ENCODE measurements at regions not wholly inside any gene's neighbourhood (a gene's known extent, or its start where the extent isn't known, plus 50 kb on each side); places are given as distances from the start of the nearest gene placed in this dataset.

DNA sequence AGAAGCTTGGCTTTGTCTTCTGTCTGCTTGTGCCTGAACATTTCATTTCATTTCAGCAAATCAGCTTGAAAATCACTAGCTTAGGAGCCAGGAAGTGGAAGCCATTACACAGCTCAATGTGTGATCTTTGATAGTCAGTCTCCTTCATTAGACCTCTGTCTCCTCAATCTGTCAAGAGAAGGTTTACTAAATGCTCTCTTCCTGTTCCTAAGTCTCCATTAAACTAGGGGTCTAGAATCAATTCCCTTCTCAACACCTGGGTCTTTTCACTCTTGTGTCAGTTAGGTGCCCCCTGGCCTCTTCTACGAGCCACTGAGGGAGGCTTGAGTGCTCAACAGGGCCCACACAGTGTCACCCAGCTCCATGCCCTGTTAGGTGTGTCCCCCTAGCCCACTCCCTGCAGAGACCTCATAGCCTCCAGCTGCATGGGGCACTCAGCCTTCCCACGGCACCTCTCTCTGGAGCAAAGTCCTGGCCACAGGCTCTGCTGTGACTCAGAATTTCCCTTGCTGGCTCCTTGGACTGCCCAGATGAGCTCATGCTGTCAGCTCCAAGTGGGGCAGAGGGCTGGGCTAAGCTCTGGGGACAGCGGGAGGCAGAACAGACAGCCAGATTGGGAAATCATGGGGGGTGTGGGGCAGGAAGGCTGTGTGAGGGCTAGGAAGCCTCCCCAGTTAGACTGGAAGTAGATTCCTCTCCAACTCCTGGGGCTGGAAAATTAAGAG lies 115.7 kb upstream of the IPO9 start:
- Histone ChIP-seq H3K36me3 (ENCODE audit: insufficient read depth) (no peaks in the 10 kb centered on the region), H3F3A (replicated peaks; ENCODE audit: low read depth) (no peaks in the 10 kb centered on the region), H2AFZ (no peak overlapping the region), H4K20me1 (replicated peaks; ENCODE audit: insufficient read depth) (no peaks in the 10 kb centered on the region), H3K79me2 (replicated peaks; ENCODE audit: insufficient read depth) (no peaks in the 10 kb centered on the region), H3K27ac (ENCODE audit: low read depth) (no peak overlapping the region), H3K4me3 (no peak overlapping the region), H3K27me3 (ENCODE audit: insufficient read depth) (no peaks in the 10 kb centered on the region), H3K4me1 (ENCODE audit: insufficient read depth) (peaks cover 3% of the 10 kb centered on the region; the same call in 1 of the 2 replicates), H3K9me2 (ENCODE audit: insufficient read depth) (no peaks in the 10 kb centered on the region), H3K4me2 (no peak overlapping the region)
- H3K27me3 Mint-ChIP-seq (ENCODE audit: insufficient read depth, low read depth, poor library complexity), result peaks cover 6% of the 10 kb centered on the region
- no peak overlapping the region for H3K4me3 Mint-ChIP-seq
- no peak overlapping the region for H3K27ac Mint-ChIP-seq
- H3K9me3 Mint-ChIP-seq, result no peaks in the 10 kb centered on the region
- peaks cover 13% of the 10 kb centered on the region for H3K4me1 Mint-ChIP-seq
- peaks cover 19% of the 10 kb centered on the region; the same call in 2 of the 3 replicates for H3K36me3 Mint-ChIP-seq (ENCODE audit: low read depth)
- TF ChIP-seq, protein P1, sequence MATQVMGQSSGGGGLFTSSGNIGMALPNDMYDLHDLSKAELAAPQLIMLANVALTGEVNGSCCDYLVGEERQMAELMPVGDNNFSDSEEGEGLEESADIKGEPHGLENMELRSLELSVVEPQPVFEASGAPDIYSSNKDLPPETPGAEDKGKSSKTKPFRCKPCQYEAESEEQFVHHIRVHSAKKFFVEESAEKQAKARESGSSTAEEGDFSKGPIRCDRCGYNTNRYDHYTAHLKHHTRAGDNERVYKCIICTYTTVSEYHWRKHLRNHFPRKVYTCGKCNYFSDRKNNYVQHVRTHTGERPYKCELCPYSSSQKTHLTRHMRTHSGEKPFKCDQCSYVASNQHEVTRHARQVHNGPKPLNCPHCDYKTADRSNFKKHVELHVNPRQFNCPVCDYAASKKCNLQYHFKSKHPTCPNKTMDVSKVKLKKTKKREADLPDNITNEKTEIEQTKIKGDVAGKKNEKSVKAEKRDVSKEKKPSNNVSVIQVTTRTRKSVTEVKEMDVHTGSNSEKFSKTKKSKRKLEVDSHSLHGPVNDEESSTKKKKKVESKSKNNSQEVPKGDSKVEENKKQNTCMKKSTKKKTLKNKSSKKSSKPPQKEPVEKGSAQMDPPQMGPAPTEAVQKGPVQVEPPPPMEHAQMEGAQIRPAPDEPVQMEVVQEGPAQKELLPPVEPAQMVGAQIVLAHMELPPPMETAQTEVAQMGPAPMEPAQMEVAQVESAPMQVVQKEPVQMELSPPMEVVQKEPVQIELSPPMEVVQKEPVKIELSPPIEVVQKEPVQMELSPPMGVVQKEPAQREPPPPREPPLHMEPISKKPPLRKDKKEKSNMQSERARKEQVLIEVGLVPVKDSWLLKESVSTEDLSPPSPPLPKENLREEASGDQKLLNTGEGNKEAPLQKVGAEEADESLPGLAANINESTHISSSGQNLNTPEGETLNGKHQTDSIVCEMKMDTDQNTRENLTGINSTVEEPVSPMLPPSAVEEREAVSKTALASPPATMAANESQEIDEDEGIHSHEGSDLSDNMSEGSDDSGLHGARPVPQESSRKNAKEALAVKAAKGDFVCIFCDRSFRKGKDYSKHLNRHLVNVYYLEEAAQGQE (IDR thresholded peaks at IDR 0.05; ENCODE audit: unreplicated experiment), result no peak
- TF ChIP-seq NANOG (IDR thresholded peaks at IDR 0.05; ENCODE audit: borderline replicate concordance) (no peak), ZNF114 (CRISPR knock-in tag; IDR thresholded peaks at IDR 0.05) (no peak), CREB1 (CRISPR knock-in tag; IDR thresholded peaks at IDR 0.05; ENCODE audit: low read depth) (no peak), ZNF331 (CRISPR knock-in tag; IDR thresholded peaks at IDR 0.05; ENCODE audit: low read depth) (no peak), EZH2phosphoT487 (IDR thresholded peaks at IDR 0.05; ENCODE audit: unreplicated experiment) (no peak), STAT1 (IDR thresholded peaks at IDR 0.05; ENCODE audit: unreplicated experiment) (no peak), EZH2 (IDR thresholded peaks at IDR 0.05; ENCODE audit: low read depth, unreplicated experiment) (no peak), POLR2AphosphoS5 (IDR thresholded peaks at IDR 0.05; ENCODE audit: low read depth) (no peak), JUNB (IDR thresholded peaks at IDR 0.05; ENCODE audit: unreplicated experiment) (no peak)
- TF ChIP-seq, protein P2, sequence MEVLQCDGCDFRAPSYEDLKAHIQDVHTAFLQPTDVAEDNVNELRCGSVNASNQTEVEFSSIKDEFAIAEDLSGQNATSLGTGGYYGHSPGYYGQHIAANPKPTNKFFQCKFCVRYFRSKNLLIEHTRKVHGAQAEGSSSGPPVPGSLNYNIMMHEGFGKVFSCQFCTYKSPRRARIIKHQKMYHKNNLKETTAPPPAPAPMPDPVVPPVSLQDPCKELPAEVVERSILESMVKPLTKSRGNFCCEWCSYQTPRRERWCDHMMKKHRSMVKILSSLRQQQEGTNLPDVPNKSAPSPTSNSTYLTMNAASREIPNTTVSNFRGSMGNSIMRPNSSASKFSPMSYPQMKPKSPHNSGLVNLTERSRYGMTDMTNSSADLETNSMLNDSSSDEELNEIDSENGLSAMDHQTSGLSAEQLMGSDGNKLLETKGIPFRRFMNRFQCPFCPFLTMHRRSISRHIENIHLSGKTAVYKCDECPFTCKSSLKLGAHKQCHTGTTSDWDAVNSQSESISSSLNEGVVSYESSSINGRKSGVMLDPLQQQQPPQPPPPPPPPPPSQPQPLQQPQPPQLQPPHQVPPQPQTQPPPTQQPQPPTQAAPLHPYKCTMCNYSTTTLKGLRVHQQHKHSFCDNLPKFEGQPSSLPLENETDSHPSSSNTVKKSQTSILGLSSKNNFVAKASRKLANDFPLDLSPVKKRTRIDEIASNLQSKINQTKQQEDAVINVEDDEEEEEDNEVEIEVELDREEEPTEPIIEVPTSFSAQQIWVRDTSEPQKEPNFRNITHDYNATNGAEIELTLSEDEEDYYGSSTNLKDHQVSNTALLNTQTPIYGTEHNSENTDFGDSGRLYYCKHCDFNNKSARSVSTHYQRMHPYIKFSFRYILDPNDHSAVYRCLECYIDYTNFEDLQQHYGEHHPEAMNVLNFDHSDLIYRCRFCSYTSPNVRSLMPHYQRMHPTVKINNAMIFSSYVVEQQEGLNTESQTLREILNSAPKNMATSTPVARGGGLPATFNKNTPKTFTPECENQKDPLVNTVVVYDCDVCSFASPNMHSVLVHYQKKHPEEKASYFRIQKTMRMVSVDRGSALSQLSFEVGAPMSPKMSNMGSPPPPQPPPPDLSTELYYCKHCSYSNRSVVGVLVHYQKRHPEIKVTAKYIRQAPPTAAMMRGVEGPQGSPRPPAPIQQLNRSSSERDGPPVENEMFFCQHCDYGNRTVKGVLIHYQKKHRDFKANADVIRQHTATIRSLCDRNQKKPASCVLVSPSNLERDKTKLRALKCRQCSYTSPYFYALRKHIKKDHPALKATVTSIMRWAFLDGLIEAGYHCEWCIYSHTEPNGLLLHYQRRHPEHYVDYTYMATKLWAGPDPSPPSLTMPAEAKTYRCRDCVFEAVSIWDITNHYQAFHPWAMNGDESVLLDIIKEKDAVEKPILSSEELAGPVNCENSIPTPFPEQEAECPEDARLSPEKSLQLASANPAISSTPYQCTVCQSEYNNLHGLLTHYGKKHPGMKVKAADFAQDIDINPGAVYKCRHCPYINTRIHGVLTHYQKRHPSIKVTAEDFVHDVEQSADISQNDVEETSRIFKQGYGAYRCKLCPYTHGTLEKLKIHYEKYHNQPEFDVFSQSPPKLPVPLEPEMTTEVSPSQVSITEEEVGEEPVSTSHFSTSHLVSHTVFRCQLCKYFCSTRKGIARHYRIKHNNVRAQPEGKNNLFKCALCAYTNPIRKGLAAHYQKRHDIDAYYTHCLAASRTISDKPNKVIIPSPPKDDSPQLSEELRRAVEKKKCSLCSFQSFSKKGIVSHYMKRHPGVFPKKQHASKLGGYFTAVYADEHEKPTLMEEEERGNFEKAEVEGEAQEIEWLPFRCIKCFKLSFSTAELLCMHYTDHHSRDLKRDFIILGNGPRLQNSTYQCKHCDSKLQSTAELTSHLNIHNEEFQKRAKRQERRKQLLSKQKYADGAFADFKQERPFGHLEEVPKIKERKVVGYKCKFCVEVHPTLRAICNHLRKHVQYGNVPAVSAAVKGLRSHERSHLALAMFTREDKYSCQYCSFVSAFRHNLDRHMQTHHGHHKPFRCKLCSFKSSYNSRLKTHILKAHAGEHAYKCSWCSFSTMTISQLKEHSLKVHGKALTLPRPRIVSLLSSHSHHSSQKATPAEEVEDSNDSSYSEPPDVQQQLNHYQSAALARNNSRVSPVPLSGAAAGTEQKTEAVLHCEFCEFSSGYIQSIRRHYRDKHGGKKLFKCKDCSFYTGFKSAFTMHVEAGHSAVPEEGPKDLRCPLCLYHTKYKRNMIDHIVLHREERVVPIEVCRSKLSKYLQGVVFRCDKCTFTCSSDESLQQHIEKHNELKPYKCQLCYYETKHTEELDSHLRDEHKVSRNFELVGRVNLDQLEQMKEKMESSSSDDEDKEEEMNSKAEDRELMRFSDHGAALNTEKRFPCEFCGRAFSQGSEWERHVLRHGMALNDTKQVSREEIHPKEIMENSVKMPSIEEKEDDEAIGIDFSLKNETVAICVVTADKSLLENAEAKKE (CRISPR knock-in tag; IDR thresholded peaks at IDR 0.05), result no peak
- TF ChIP-seq, protein P3, sequence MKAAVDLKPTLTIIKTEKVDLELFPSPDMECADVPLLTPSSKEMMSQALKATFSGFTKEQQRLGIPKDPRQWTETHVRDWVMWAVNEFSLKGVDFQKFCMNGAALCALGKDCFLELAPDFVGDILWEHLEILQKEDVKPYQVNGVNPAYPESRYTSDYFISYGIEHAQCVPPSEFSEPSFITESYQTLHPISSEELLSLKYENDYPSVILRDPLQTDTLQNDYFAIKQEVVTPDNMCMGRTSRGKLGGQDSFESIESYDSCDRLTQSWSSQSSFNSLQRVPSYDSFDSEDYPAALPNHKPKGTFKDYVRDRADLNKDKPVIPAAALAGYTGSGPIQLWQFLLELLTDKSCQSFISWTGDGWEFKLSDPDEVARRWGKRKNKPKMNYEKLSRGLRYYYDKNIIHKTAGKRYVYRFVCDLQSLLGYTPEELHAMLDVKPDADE (IDR thresholded peaks at IDR 0.05), result no peak
- TF ChIP-seq, protein P4, sequence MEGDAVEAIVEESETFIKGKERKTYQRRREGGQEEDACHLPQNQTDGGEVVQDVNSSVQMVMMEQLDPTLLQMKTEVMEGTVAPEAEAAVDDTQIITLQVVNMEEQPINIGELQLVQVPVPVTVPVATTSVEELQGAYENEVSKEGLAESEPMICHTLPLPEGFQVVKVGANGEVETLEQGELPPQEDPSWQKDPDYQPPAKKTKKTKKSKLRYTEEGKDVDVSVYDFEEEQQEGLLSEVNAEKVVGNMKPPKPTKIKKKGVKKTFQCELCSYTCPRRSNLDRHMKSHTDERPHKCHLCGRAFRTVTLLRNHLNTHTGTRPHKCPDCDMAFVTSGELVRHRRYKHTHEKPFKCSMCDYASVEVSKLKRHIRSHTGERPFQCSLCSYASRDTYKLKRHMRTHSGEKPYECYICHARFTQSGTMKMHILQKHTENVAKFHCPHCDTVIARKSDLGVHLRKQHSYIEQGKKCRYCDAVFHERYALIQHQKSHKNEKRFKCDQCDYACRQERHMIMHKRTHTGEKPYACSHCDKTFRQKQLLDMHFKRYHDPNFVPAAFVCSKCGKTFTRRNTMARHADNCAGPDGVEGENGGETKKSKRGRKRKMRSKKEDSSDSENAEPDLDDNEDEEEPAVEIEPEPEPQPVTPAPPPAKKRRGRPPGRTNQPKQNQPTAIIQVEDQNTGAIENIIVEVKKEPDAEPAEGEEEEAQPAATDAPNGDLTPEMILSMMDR (conservative IDR thresholded peaks at IDR 0.05; ENCODE audit: low read depth in 2 of 2), result no peak
- DNase-seq (ENCODE audit: low spot score), result no peak
- no peak for ATAC-seq
